IPS-NIHi11 (cell line): ENCODE measurements at regions not wholly inside any gene's neighbourhood (a gene's known extent, or its start where the extent isn't known, plus 50 kb on each side); places are given as distances from the start of the nearest gene placed in this dataset.
"Not testable (repeated sequence)": the region's sequence is repeated elsewhere in the genome, so short reads cannot be mapped to it uniquely, and the experiment has no call there.

Experiments
- DNase-seq: peaks from one replicate; pipeline ENCODE4 v3.0.0; 2012; ENCODE audit warnings: mixed read lengths, low spot score

DNA sequence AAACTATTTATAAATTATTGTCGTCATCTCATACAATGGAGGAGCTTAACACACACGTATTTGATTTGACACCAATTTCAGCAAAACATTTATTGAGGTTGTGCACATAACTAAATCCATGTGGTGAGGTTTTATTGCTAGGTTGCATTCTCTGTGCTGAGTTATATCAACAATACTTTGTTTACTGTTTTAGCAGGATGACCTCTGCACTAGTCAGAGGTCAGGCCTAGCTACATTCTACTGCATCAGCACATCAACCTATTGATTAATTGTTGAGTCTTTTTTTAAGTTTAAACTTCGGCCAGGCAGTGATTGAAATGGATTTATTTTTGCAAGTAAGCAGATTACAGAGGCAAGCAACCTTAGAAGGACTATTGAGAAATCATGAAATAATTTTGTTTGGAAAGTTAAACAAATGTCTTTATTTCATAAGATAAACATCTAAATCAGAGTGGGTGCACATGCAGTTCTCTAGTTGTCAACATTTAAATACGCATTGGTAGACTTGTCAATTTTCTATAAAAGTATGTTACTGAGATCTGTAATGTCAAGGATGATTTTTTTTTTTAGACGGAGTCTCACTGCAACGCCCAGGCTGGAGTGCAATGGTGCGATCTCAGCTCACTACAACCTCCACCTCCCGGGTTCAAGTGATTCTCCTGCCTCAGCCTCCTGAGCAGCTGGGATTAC, 75.2 kb upstream of the CD28 start:
- DNase-seq, result no peak

DNA sequence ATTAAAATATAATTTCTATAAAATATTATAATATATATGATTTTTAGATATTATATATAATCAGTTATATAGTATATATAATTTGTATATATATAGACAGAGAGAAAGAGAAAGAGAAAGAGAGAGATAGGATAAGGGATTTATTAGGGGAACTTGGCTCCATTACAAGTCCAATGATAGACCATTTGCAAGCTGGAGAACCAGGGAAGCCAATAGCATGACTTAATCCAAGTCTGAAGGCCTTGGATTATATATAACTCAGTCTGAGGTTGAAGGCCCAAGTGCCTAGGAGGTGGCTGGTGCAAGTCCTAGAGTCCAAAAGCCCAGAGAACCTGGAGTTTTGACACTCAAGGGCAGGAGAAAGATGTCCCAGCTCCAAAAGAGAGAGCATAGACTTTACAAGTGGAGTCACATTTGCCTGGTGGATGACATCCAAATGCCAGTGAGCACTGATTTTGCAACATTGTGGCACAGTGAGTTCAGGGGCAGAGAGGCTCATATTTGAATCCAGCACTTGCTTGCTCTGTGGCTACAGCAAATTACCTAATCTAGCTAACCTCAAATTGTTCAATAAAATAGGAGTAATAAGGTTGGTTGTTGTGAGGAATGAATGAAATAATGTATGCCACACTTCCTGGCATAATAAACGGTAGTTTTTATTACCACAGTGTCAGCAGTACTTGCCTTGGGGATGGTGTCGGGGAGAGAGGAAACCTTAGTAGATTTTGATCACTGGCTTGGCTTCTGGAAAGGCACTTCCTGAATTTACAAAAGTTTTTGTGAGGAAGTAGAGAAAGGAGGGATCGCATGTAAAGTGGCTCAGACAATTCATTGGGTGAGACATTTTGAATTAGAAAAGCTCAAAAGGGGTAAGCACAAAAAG, 69.6 kb upstream of the CD28 start:
- DNase-seq, result no peak

DNA sequence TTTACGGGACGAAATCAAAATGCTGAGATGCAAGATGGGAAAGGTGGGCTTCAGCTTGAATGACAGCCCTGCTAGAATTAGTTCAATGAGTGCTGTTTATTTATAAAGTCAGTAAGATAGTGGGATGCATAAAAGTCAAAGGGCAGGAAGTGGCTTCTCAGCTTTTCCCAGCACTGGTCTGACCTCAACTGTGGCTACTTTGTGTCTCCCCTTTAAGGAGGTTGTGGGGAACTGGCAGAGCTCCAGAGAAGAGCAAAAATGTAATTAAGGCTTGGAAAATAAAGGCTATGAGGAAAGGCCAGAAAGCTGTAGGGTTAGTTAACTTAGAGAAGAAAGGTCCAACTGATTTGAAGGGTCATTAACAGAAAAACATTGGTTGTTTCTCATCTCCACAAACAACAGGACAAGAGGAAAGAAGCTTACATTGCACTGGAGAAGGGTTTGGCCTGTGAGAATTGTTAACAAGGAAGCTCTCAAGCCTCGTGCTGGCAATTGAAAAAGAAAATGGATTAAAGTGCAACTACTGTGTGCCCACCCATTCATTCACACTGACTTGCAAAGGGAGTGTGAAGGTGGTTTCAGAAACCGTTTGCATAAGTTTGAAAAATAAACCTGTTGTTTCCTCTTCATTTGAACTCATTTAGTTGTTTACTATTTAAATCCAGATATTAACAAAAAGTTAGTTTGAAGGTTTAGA, 68.8 kb upstream of the CD28 start:
- DNase-seq, result no peak

DNA sequence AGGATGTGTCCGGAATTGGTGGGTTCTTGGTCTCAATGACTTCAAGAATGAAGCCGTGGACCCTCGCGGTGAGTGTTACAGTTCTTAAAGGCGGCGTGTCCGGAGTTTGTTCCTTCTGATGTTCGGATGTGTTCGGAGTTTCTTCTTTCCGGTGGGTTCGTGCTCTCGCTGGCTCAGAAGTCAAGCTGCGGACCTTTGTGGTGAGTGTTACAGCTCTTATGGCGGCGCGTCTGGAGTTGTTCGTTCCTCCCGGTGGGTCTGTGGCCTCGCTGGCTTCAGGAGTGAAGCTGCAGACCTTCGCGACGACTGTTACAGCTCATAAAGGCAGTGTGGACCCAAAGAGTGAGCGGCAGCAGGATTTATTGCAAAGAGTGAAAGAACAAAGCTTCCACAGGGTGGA, 64.6 kb upstream of the CD28 start:
- not testable (repeated sequence) for DNase-seq

DNA sequence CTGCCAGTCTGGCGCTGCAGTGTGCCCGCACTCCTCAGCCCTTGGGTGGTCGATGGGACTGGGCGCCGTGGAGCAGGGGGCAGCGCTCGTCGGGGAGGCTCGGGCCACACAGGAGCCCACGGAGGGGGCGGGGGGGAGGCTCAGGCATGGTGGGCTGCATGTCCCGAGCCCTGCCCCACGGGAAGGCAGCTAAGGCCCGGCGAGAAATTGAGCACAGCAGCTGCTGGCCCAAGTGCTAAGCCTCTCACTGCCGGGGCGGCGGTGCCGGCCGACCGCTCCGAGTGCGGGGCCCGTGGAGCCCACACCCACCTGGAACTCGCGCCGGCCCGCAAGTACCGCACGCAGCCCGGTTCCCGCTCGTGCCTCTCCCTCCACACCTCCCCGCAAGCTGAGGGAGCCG, 63.6 kb upstream of the CD28 start:
- not testable (repeated sequence) for DNase-seq

DNA sequence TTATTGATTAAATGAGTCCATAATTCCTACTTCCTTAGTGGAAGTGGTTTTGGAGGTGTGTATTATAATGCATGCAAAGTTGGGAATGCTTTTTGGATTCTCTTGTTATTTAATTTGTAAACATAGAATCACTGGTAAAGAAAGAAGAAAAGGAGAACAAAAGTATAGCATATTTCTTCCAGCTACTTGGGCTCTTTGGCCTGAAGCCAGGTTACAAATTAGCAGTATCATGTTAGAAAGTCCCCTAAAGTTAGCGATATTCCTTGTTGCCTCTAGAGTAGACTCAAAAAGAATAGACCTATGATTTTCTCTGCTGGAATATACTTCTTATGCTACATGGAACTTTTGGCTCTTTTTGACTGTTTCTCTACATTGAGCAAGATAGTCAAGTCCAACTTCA, 60.6 kb upstream of the CD28 start:
- no peak for DNase-seq

DNA sequence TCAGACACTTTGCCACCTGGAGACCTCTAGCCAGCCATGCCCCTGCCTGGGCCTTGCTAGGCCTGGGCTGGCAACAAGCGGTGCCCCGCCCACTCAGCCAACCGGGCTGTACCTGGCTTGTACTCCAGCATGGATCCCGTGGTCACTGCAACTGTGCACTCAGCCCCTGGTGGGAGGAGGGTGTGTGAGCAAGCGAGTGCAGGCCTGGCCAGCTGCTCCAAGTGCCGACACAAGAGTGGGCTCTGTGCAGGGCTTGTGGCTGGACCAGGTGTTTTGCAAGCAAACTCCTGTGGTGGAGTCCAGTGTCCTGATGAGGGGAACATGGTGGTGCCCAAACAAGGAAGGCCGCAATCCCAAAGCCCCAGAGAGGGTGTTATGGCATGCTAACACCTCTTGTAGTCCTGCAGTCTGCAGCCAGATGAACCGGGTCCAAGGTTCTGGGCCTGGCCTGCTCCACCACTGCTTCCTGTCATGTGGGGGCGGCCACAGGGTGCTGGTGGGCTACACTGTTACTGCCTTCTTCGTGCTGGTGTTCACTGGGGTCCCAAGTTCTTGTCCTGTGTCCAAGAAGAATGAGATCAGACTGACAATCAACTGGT, 60.1 kb upstream of the CD28 start:
- no peak for DNase-seq

DNA sequence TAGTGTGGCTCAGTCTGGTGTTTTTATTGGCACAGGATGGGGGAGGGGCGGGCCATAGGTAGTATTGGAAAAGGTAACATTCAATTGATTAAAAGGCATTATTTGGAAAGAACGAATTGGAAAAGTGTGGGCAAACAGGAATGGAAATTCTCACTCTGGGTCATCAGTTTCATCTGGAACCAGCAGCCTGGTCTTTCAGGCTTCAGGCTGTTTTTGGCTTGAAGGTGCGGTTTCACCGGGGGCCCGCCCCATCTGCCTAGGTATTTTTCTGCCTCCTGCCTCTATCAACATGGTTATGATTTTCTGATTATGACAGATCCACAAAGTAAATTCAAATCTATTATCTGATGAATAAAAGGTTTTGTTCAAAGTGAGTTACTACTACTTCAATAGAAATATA, 59.5 kb upstream of the CD28 start:
- no peak for DNase-seq

DNA sequence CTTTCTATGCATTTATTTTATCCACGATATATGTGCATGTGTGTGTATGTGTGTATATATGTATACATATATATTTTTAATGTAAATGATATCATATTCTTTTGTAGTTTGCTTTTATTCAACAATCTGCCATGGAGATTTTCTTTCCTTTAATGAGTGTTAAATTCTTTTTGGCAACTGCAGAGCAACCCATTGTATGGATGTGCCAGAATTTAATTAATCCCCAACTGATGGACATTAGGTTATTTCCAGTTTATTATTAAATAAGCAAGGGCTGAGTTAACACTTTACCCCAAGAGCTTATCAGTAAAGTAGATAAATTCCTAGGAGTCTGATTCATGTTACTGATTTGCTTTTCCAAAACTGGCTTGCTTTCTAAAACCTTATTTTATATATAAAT, 58.9 kb upstream of the CD28 start:
- no peak for DNase-seq

DNA sequence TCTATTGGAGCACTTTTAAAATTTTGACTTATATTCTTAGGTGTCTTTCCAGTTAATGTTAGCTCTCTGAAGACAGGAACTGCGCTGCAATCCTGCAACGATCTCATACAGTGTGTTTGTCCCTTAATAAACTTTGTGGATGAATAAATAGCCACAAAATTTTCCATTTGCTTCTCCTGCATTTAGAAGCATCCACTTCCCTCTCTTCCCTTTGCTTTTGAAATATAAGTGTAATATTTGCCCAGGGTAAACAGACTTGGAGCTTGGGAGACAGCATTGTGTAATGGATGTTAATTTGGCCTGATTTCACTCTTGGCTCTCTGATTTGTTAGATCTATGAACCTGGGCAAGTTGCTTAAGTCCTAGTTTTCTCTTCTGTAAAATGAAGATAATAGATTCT, 58.2 kb upstream of the CD28 start:
- DNase-seq, result no peak

DNA sequence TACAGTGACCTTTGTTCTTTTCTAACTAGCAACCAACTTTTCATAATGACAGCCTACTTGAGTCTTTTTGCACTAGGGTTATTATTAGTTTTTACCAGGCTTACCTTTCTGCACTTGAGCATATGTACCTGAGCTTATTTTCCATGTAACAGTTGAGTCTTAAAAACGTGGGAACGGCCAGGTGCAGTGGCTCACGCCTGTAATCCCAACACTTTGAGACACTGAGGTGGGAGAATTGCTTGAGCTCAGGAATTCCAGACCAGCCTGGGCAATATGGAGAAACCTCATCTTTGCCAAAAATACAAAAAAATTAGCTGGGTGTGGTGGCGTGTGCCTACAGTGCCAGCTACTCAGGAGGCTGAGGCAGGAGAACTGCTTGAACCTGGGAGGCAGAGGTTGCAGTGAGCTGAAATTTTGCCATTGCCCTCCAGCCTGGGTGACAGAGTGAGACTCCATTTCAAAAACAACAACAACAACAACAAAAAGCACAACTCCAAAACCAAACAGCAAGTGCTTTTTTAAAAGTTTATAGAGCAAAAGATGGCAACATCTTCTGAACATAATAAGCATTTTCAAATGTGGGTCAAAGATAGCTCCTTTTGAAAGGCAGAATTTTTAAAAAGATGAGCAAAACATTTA, 57.1 kb upstream of the CD28 start:
- no peak for DNase-seq

DNA sequence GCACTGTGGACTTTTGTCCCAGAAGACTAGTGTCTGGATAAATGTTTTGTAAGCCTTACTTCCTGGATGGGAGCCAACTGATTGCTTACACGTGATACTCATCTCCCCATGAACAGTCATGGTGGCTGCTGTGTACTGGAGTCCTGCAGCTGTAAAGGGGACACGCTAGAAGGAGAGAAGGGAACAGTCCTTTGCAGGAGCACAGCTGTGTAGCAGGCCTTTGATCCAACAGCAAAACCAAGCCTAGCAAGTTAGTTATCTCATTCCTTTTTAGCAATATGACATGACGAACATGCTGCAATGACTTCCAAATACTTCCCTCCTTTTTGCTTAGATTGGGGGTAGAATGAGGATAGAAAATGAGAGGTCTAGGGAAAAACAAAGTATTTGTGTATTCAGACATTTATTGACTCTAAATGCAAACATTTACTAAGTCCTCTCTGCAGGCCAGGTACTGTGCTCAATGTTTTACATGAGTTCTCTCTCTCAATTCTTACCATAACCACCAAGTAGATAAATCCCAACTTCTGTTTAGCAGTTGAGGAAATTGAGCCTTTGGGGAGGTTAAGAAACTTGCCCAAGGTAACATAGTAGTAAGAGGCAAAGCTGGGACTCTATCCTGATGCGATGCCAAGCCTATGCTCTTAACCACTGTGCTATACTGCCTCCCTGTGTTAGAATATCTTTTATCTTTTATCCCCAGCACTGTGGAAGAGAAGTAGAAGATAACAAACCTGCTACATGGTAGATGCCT, 55.4 kb upstream of the CD28 start:
- peak; percentile 22 for DNase-seq

DNA sequence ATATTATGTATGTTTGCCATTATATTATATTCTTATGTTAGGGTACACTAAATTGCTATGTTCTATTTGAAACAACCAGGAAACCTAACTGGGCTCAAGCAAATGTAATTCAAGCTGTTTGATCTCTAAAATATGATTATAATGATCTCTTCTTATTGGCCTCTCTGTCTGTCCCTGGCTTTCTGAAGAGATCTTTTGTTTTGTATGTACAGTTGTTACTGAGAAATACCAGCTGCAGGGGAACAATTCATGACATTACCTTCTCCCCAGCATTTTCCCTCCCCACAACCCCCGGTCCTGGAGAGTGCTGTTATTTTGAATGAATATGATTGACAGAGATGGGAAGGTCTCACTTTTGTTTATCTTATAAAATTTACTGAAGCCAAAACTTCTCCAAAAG, 54.8 kb upstream of the CD28 start:
- no peak for DNase-seq

DNA sequence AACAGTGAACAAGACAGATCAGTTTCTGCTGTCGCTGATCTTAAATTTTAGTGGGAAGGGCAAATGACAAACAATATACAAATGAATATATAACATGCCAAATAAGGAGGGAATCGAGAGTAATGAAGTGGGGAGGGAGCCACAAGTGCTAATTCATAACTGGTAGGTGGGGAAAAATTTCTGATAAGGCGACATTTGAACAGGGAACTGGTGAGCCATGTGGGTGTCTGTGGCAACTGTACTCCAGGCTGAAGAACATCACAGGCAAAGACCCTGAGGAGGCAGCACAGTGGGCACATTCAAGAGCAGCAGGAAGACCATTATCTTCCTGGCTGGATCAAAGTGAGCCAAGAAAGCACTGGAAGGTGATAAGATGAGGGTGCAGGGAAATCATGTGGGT, 51.6 kb upstream of the CD28 start:
- DNase-seq, result no peak

DNA sequence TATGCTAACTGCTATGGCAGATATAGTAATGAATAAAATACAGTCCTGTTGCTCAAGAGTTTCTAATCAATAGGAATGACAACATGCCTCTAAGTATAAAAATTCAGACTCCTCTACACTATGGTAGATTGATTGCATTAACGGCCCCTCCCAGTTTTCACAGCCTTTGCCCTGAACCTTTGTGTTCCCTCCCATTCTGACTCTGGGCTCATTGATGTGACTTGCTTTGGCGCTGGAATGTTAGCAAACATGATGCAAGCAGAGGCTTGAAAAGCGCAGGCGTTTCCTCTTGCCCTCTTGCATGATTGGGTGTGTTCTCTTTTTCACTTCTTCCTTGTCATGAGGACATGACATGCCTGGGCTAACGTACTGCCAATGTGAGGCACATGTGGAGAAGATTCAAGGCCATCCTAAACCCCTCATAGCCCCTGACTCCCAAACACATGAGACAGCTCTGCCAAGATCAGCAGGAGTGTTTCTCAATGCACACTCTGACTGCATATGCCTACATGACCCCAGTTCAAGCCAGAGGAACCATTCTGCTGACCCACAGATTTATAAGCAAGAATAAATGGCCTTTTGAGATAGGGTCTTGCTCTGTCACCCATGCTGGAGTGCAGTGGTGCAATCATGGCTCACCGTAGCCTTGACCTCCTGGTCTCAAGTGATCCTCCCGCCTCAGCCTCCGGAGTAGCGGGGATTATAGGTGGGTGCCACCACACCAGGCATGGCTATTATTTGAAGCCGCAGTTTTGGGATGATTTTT, 49.7 kb upstream of the CD28 start:
- DNase-seq, result no peak
